GM21717 (cell line): ENCODE measurements at regions not wholly inside any gene's neighbourhood (a gene's known extent, or its start where the extent isn't known, plus 50 kb on each side); places are given as distances from the start of the nearest gene placed in this dataset.

Experiments used
- ATAC-seq: cut with Tn5 transposase; IDR thresholded peaks from one replicate; pipeline ENCODE4 v1.9.1; 2021; ENCODE audit warnings: mild to moderate bottlenecking, moderate library complexity; ENCODE audit not compliant: unreplicated experiment

- no peak for ATAC-seq
These were observed 134.4 kb upstream of the ST6GAL2 start for GRCh38 chr2:107020392-107020791.

- no peak for ATAC-seq
These were observed 138.3 kb upstream of the ST6GAL2 start for GRCh38 chr2:107024269-107024668.

GRCh38 chr2:107025291-107025857 lies 139.4 kb upstream of the ST6GAL2 start:
- ATAC-seq = no peak

GRCh38 chr2:107025869-107026380 lies 140.0 kb upstream of the ST6GAL2 start:
- no peak for ATAC-seq

GRCh38 chr2:107027205-107027604 lies 141.2 kb upstream of the ST6GAL2 start:
- no peak for ATAC-seq

- no peak for ATAC-seq
These were observed 141.8 kb upstream of the ST6GAL2 start for GRCh38 chr2:107027810-107028209.

GRCh38 chr2:107028661-107029060 lies 142.7 kb upstream of the ST6GAL2 start:
- no peak for ATAC-seq

- no peak for ATAC-seq
These were observed 150.3 kb upstream of the ST6GAL2 start for GRCh38 chr2:107036293-107036692.

- no peak for ATAC-seq
These were observed 176.2 kb upstream of the ST6GAL2 start for GRCh38 chr2:107062173-107062572.

- no peak for ATAC-seq
These were observed 176.7 kb upstream of the ST6GAL2 start for GRCh38 chr2:107062599-107063220.

- no peak for ATAC-seq
These were observed 177.3 kb upstream of the ST6GAL2 start for GRCh38 chr2:107063228-107063627.

- no peak for ATAC-seq
These were observed 178.8 kb upstream of the ST6GAL2 start for GRCh38 chr2:107064750-107065149.

GRCh38 chr2:107068069-107068916 lies 182.3 kb upstream of the ST6GAL2 start:
- no peak for ATAC-seq

- ATAC-seq = no peak
These were observed 183.9 kb upstream of the ST6GAL2 start for GRCh38 chr2:107069890-107070289.

- no peak for ATAC-seq
These were observed 186.4 kb upstream of the ST6GAL2 start for GRCh38 chr2:107072150-107072940.

GRCh38 chr2:107078584-107078983 lies 192.6 kb upstream of the ST6GAL2 start:
- no peak for ATAC-seq

- ATAC-seq = no peak
These were observed 200.5 kb upstream of the ST6GAL2 start for GRCh38 chr2:107086497-107086896.

- no peak for ATAC-seq
These were observed 202.2 kb upstream of the ST6GAL2 start for GRCh38 chr2:107088156-107088555.

GRCh38 chr2:107091163-107091864 lies 205.3 kb upstream of the ST6GAL2 start:
- no peak for ATAC-seq

- no peak for ATAC-seq
These were observed 207.5 kb upstream of the ST6GAL2 start for GRCh38 chr2:107093426-107093957.
